K562 (cell line): ENCODE measurements at regions not wholly inside any gene's neighbourhood (a gene's known extent, or its start where the extent isn't known, plus 50 kb on each side); places are given as distances from the start of the nearest gene placed in this dataset.

Experiments
- ATAC-seq: fragments of 200-7000 bp; cut with Tn5 transposase; 3 replicates; pipeline ENCODE4 v1.9.1; 2020; ENCODE audit warnings: moderate library complexity
- BruUV-seq: library from RNA; stranded (reverse); fragments of 400-500 nt; replicated peaks from 2 replicates; lab custom pipeline; 2021; lab: Mats Ljungman, UMichigan
- CTCF ChIA-PET: fragments of 300-600 bp; formaldehyde crosslinking; extraction: SDS; loops from one replicate; lab custom pipeline; 2021; ENCODE audit warnings: low intra/inter-chr PET ratio; lab: Yijun Ruan, JAX
- POLR2A ChIA-PET: fragments of 300-600, 350-650 bp; sonication (Branson Sonifier 250); formaldehyde crosslinking; extraction: SDS; loops from one replicate; lab custom pipeline; 2021; ENCODE audit warnings: antibody characterized with exemption, inconsistent platforms; lab: Yijun Ruan, JAX
- DNase-seq, 4 experiments: peaks; one replicate each; pipeline versions ENCODE4 v3.0.0 to v3.0.0-alpha.2; 2011 to 2018; ENCODE audit warnings: low spot score in 3 of 4, mixed read lengths in 3 of 4; ENCODE audit errors: extremely low read depth in 1 of 4
- FAIRE-seq: peaks from 2 replicates; lab custom pipeline; 2011; peaks lifted over from hg19 to GRCh38; lab: Jason Lieb, UNC
- H2AFZ ChIP-seq: 2 replicates; pipeline ENCODE4 v1.6.0; 2011; ENCODE audit warnings: low read depth, low read length, control low read depth, inconsistent platforms
- H3K27ac ChIP-seq: fragments of 200-600 bp; 3 replicates; pipeline ENCODE4 v1.8.0; 2011; ENCODE audit warnings: low read depth, mild to moderate bottlenecking, control low read depth, inconsistent platforms, low read length, moderate library complexity, mixed read lengths; ENCODE audit errors: extremely low read depth
- H3K27me3 ChIP-seq, 2 experiments: fragments of 300-600 bp in 1 of 2; 2 replicates in 1 of 2; 3 replicates in 1 of 2; pipeline versions ENCODE4 v1.6.0 to v1.8.0; 2011; ENCODE audit warnings: inconsistent platforms in 2 of 2, low read length in 2 of 2, mild to moderate bottlenecking in 1 of 2, mixed read lengths in 1 of 2, moderate library complexity in 1 of 2; ENCODE audit not compliant: control insufficient read depth in 2 of 2, insufficient read depth in 2 of 2
- H3K36me3 ChIP-seq: fragments of 300-600 bp; 3 replicates; pipeline ENCODE4 v1.8.0; 2011; ENCODE audit warnings: mild to moderate bottlenecking, low read length, inconsistent platforms; ENCODE audit not compliant: control insufficient read depth, insufficient read depth
- H3K4me1 ChIP-seq, 2 experiments: fragments of 200-600 bp in 1 of 2; replicated peaks in 1 of 2; 2 replicates in 1 of 2; 3 replicates in 1 of 2; pipeline versions ENCODE4 v1.5.1 to v1.8.0; 2011; ENCODE audit warnings: inconsistent platforms in 2 of 2, low read length in 2 of 2, mild to moderate bottlenecking in 1 of 2, mixed read lengths in 1 of 2, moderate library complexity in 1 of 2; ENCODE audit not compliant: control insufficient read depth in 2 of 2, insufficient read depth in 2 of 2
- H3K4me2 ChIP-seq: 2 replicates; pipeline ENCODE4 v1.6.1; 2011; ENCODE audit warnings: low read length, control low read depth, inconsistent platforms, mixed read lengths; ENCODE audit not compliant: insufficient read depth
- H3K4me3 ChIP-seq: fragments of 200-600 bp; sonication (generic), shearing (Covaris generic); 2 replicates; pipeline ENCODE4 v1.5.1; 2016; ENCODE audit warnings: control low read depth, inconsistent platforms
- H3K79me2 ChIP-seq: fragments of 200-600 bp; 3 replicates; pipeline ENCODE4 v1.8.0; 2011; ENCODE audit warnings: low read length, inconsistent platforms; ENCODE audit not compliant: control insufficient read depth, insufficient read depth
- H3K9ac ChIP-seq, 2 experiments: 2 replicates each; pipeline versions ENCODE4 v1.6.0 to v1.6.1; 2011; ENCODE audit warnings: low read depth in 2 of 2, low read length in 2 of 2, control low read depth in 1 of 2, inconsistent platforms in 1 of 2, mild to moderate bottlenecking in 1 of 2, mixed read lengths in 1 of 2; ENCODE audit not compliant: insufficient read depth in 1 of 2
- H3K9me1 ChIP-seq: one replicate; pipeline ENCODE4 v1.6.0; 2011; ENCODE audit warnings: inconsistent platforms, mild to moderate bottlenecking, low read length, moderate library complexity; ENCODE audit not compliant: control insufficient read depth, insufficient read depth
- H3K9me3 ChIP-seq: replicated peaks from 2 replicates; pipeline ENCODE4 v1.5.1; 2011; ENCODE audit warnings: low read depth, low read length, inconsistent platforms; ENCODE audit not compliant: control insufficient read depth, insufficient read depth
- H4K20me1 ChIP-seq: replicated peaks from 2 replicates; pipeline ENCODE4 v1.6.1; 2011; ENCODE audit warnings: low read length, inconsistent platforms, mixed read lengths; ENCODE audit not compliant: control insufficient read depth, insufficient read depth
- EHMT2 ChIP-seq: fragments of 450-650 bp; IDR thresholded peaks from 2 replicates; pipeline ENCODE4 v1.6.1; 2018; ENCODE audit warnings: antibody characterized with exemption
- HMG20B ChIP-seq: fragments of 250-450 bp; sonication (Bioruptor Pico); IDR thresholded peaks from 2 replicates; pipeline ENCODE4 v1.5.0; 2021; ENCODE audit warnings: mild to moderate bottlenecking
- HSF4 ChIP-seq: fragments of 250-450 bp; sonication (Bioruptor Pico); IDR thresholded peaks from 2 replicates; pipeline ENCODE4 v2.1.2; 2022; ENCODE audit warnings: mild to moderate bottlenecking, moderate library complexity, borderline replicate concordance
- MXD1 ChIP-seq: fragments of 250-450 bp; sonication (Bioruptor Pico); IDR thresholded peaks from 2 replicates; pipeline ENCODE4 v1.8.0; 2021; ENCODE audit warnings: borderline replicate concordance, mild to moderate bottlenecking, moderate library complexity; ENCODE audit not compliant: poor library complexity, severe bottlenecking
- PURB ChIP-seq: sonication (generic); formaldehyde crosslinking; IDR thresholded peaks from 2 replicates; pipeline ENCODE4 v1.9.0; 2021; ENCODE audit warnings: low read depth, mild to moderate bottlenecking, missing genetic modification reagents
- UBTF ChIP-seq, 2 experiments: IDR thresholded peaks; 2 replicates each; pipeline ENCODE4 v1.6.1; 2012; ENCODE audit warnings: improper control_type of control experiment in 2 of 2, low read depth in 2 of 2, low read length in 2 of 2, borderline replicate concordance in 1 of 2
- ZFPM2 ChIP-seq: fragments of 250-450 bp; sonication (Bioruptor Pico); IDR thresholded peaks from 2 replicates; pipeline ENCODE4 v1.5.1; 2022; ENCODE audit warnings: mild to moderate bottlenecking
- ZNF444 ChIP-seq: fragments of 250-450 bp; sonication (Bioruptor Pico); IDR thresholded peaks from 2 replicates; pipeline ENCODE4 v1.4.0; 2020; ENCODE audit warnings: mild to moderate bottlenecking, moderate library complexity
- ZNF592 ChIP-seq: fragments of 450-650 bp; IDR thresholded peaks from 2 replicates; pipeline ENCODE4 v1.6.1; 2017; ENCODE audit warnings: antibody characterized with exemption, mild to moderate bottlenecking
- ZNF707 ChIP-seq: fragments of 250-450 bp; sonication (Bioruptor Pico); conservative IDR thresholded peaks from 2 replicates; pipeline ENCODE4 v1.8.0; 2022; ENCODE audit warnings: inconsistent platforms, mild to moderate bottlenecking, moderate library complexity
- ZNF740 ChIP-seq, 3 experiments: fragments of 200-800 bp in 1 of 3; sonication (Bioruptor generic) in 1 of 3; sonication (generic) in 1 of 3; formaldehyde crosslinking in 1 of 3; IDR thresholded peaks; 2 replicates each; pipeline versions ENCODE4 v1.6.1 to v1.8.0; 2016 to 2022; ENCODE audit warnings: mild to moderate bottlenecking in 2 of 3, missing compliant biosample characterization in 2 of 3, missing genetic modification characterization in 2 of 3, missing genetic modification reagents in 1 of 3
- ZZZ3 ChIP-seq: fragments of 450-650 bp; IDR thresholded peaks from 2 replicates; pipeline ENCODE4 v1.6.1; 2016; ENCODE audit warnings: antibody characterized with exemption, mild to moderate bottlenecking, moderate library complexity
- WGBS: fragments of 100-300 bp; shearing (Covaris generic); methylation state at CpG from one replicate; pipeline ENCODE4 v1.1.6; 2016; ENCODE audit warnings: low coverage, mixed read lengths; ENCODE audit not compliant: insufficient coverage; ENCODE audit errors: missing lambda C conversion rate; 5-methylcytosine and 5-hydroxymethylcytosine counted together
- in situ Hi-C: fragments of 300-500 bp; cut with MboI; formaldehyde crosslinking; loops from 4 replicates; pipeline ENCODE4 v1.15.0; 2018; ENCODE audit warnings: inconsistent platforms, mixed read lengths
- intact Hi-C: fragments of 100-400 bp; cut with micrococcal nuclease; formaldehyde crosslinking; loops from 2 replicates; pipeline ENCODE4 v1.14.2; 2022

GRCh38 chr11:36899800-36900199, 301.8 kb upstream of the RAG2 start:
- Histone ChIP-seq H3K36me3 (no peaks in the 10 kb centered on the region), H3K4me1 (no peaks in the 10 kb centered on the region), H3K9me1 (no peaks in the 10 kb centered on the region), H3K79me2 (no peaks in the 10 kb centered on the region), H2AFZ (no peak overlapping the region), H3K4me2 (no peak overlapping the region), H3K9ac (no peak overlapping the region), H3K4me3 (no peak overlapping the region), H3K9me3 (no peaks in the 10 kb centered on the region), H3K27me3 (no peaks in the 10 kb centered on the region), H4K20me1 (no peaks in the 10 kb centered on the region), H3K27ac (no peak overlapping the region)
- no peak for ATAC-seq
- POLR2A ChIA-PET: interaction anchor here (0.6 kb wide), 1 partner anchor 206 kb away, joined by 4 read pairs; no protein-coding TSS in a partner anchor
- CTCF ChIA-PET: no interaction called here
- in situ Hi-C loops (no loop called here), intact Hi-C loops (no loop called here)
- no TSS peak for BruUV-seq
- FAIRE-seq: no peak
- WGBS: 5% methylated on average over 1 of the region's 1 CpG
- no peak for DNase-seq
- no peak for TF ChIP-seq ZNF444
- no peak for TF ChIP-seq HMG20B (CRISPR knock-in tag)
- no peak for TF ChIP-seq EHMT2
- no peak for TF ChIP-seq HSF4 (CRISPR knock-in tag)
- no peak for TF ChIP-seq UBTF (IDR thresholded peaks at IDR 0.05; ENCODE audit: borderline replicate concordance in 1 of 2, low read depth in 2 of 2, low read length in 2 of 2)
- TF ChIP-seq ZFPM2 (CRISPR knock-in tag): no peak
- TF ChIP-seq PURB (CRISPR knock-in tag): no peak
- no peak for TF ChIP-seq ZNF740 (CRISPR knock-in tag; IDR thresholded peaks at IDR 0.05)
- TF ChIP-seq ZNF740 (tag; IDR thresholded peaks at IDR 0.05): no peak
- TF ChIP-seq MXD1 (CRISPR knock-in tag): no peak
- TF ChIP-seq ZZZ3: no peak
- no peak for TF ChIP-seq ZNF707 (CRISPR knock-in tag)
- no peak for TF ChIP-seq ZNF592
